ENCODE measurements at regions not wholly inside any gene's neighbourhood (a gene's known extent, or its start where the extent isn't known, plus 50 kb on each side); places are given as distances from the start of the nearest gene placed in this dataset.

DNA sequence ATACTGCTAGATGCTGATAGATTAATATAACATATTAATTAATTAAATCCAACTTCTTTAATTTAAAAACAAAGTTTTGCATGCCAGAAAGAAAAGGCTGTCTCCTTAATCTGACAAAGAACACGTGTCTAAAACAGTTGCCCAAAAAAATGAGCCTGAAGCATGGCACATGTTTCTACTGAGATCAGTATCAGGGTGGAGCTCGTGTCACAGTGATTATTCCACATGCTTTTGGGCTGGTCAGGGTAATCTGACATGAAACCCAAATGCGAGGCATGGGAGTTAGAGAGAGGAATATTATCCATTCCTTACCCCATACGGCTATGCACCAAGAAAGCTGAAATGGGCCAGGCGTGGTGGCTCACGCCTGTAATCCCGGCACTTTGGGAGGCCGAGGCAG, 79.4 kb upstream of the ADRA2C start:
- Histone ChIP-seq H3K9me3 (no peaks in the 10 kb centered on the region), H3K27me3 (replicated peaks; ENCODE audit: control insufficient read depth, insufficient read depth, low read length) (no peaks in the 10 kb centered on the region), H3K36me3 (ENCODE audit: control insufficient read depth, insufficient read depth, low read length) (no peaks in the 10 kb centered on the region), H3K4me1 (no peaks in the 10 kb centered on the region), H3K4me3 (ENCODE audit: low read depth, low read length) (no peak overlapping the region)
- intact Hi-C loops (cut with micrococcal nuclease; ENCODE audit: unreplicated experiment), result no loop called here
- TF ChIP-seq, protein P1, sequence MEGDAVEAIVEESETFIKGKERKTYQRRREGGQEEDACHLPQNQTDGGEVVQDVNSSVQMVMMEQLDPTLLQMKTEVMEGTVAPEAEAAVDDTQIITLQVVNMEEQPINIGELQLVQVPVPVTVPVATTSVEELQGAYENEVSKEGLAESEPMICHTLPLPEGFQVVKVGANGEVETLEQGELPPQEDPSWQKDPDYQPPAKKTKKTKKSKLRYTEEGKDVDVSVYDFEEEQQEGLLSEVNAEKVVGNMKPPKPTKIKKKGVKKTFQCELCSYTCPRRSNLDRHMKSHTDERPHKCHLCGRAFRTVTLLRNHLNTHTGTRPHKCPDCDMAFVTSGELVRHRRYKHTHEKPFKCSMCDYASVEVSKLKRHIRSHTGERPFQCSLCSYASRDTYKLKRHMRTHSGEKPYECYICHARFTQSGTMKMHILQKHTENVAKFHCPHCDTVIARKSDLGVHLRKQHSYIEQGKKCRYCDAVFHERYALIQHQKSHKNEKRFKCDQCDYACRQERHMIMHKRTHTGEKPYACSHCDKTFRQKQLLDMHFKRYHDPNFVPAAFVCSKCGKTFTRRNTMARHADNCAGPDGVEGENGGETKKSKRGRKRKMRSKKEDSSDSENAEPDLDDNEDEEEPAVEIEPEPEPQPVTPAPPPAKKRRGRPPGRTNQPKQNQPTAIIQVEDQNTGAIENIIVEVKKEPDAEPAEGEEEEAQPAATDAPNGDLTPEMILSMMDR (IDR thresholded peaks at IDR 0.05; ENCODE audit: insufficient read depth in 1 of 2, low read depth in 1 of 2, low read length in 1 of 2, severe bottlenecking in 1 of 2, unreplicated experiment in 1 of 2), result no peak
- Mint-ChIP-seq H3K27me3 (ENCODE audit: insufficient read depth, unreplicated experiment) (peaks cover under 1% of the 10 kb centered on the region), H3K4me3 (ENCODE audit: unreplicated experiment) (no peak overlapping the region), H3K27ac (ENCODE audit: unreplicated experiment) (no peak overlapping the region), H3K36me3 (ENCODE audit: insufficient read depth, unreplicated experiment) (no peaks in the 10 kb centered on the region), H3K9me3 (ENCODE audit: unreplicated experiment) (no peaks in the 10 kb centered on the region), H3K4me1 (ENCODE audit: low read depth, unreplicated experiment) (no peaks in the 10 kb centered on the region)
- BruUV-seq (replicated peaks), result no TSS peak
- POLR2A ChIA-PET, result no interaction called here
- CTCF ChIA-PET, result no interaction called here
- no peak for DNase-seq

DNA sequence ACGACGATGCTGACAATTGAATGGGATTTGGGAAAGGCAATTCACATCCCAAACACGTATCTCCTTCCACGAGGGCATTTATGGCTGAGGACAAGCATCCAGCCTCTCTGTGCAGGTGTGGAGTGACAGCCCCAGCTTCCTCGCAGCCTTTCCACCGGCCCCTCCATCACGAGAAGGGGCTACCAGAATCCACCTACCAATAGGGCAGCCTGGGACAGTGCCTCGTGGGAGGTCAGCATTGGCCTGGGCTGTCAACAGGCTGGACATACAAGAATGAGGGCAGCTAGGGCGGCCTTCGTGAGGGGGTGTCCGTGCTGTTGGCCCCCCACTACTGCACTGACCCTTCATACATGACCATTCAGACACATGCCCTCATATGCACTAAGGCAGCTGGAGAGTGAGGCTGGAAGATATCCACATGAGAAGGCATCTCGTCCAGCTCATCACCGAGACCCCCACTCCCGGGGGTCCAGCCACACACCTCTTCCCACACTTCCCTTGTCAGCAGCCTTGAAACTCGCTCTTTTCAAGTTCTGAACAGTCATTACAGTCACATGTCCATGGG, 81.0 kb upstream of the ADRA2C start:
- Mint-ChIP-seq H3K36me3 (ENCODE audit: insufficient read depth, unreplicated experiment) (no peaks in the 10 kb centered on the region), H3K27ac (ENCODE audit: unreplicated experiment) (no peak overlapping the region), H3K9me3 (ENCODE audit: unreplicated experiment) (no peaks in the 10 kb centered on the region), H3K4me3 (ENCODE audit: unreplicated experiment) (no peak overlapping the region), H3K27me3 (ENCODE audit: insufficient read depth, unreplicated experiment) (no peaks in the 10 kb centered on the region), H3K4me1 (ENCODE audit: low read depth, unreplicated experiment) (no peaks in the 10 kb centered on the region)
- BruUV-seq (replicated peaks), result no TSS peak
- no peaks in the 10 kb centered on the region for H3K4me1 ChIP-seq
- no peaks in the 10 kb centered on the region for H3K36me3 ChIP-seq (ENCODE audit: control insufficient read depth, insufficient read depth, low read length)
- H3K9me3 ChIP-seq, result no peaks in the 10 kb centered on the region
- no peak for DNase-seq
- intact Hi-C loops (cut with micrococcal nuclease; ENCODE audit: unreplicated experiment), result no loop called here
- POLR2A ChIA-PET, result no interaction called here
- H3K4me3 ChIP-seq (ENCODE audit: low read depth, low read length), result no peak overlapping the region
- no peaks in the 10 kb centered on the region for H3K27me3 ChIP-seq (replicated peaks; ENCODE audit: control insufficient read depth, insufficient read depth, low read length)
- CTCF ChIA-PET, result no interaction called here
- TF ChIP-seq, protein P1 (IDR thresholded peaks at IDR 0.05; ENCODE audit: insufficient read depth in 1 of 2, low read depth in 1 of 2, low read length in 1 of 2, severe bottlenecking in 1 of 2, unreplicated experiment in 1 of 2), result no peak

DNA sequence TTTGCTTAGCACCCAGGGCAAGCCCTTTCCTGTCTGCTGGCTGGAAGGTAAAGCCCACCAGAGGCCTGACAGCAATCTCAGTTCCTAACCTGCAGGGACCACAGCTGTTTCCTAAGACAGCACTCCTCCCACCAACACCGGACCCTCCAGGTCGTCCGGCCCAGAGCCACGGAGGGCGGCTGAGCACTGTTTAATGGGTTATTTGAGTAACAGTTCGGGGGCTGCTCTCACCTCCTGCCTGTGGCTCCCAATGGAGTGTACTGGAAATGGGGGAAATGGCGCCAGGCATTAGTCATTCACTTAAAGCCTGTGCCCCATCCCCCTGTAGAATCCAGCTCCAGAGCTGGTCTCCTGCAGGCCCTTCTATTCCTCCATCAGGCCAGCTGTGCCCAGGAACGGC, 81.6 kb upstream of the ADRA2C start:
- no peak for DNase-seq
- intact Hi-C loops (cut with micrococcal nuclease; ENCODE audit: unreplicated experiment), result no loop called here
- no peak overlapping the region for H3K4me3 Mint-ChIP-seq (ENCODE audit: unreplicated experiment)
- no peaks in the 10 kb centered on the region for H3K36me3 Mint-ChIP-seq (ENCODE audit: insufficient read depth, unreplicated experiment)
- H3K4me1 Mint-ChIP-seq (ENCODE audit: low read depth, unreplicated experiment), result no peaks in the 10 kb centered on the region
- no peak overlapping the region for H3K27ac Mint-ChIP-seq (ENCODE audit: unreplicated experiment)
- no TSS peak for BruUV-seq (replicated peaks)
- Histone ChIP-seq H3K9me3 (no peaks in the 10 kb centered on the region), H3K27me3 (replicated peaks; ENCODE audit: control insufficient read depth, insufficient read depth, low read length) (no peaks in the 10 kb centered on the region), H3K4me1 (no peaks in the 10 kb centered on the region), H3K4me3 (ENCODE audit: low read depth, low read length) (no peak overlapping the region), H3K36me3 (ENCODE audit: control insufficient read depth, insufficient read depth, low read length) (no peaks in the 10 kb centered on the region)
- TF ChIP-seq, protein P1 (IDR thresholded peaks at IDR 0.05; ENCODE audit: insufficient read depth in 1 of 2, low read depth in 1 of 2, low read length in 1 of 2, severe bottlenecking in 1 of 2, unreplicated experiment in 1 of 2), result no peak
- no peaks in the 10 kb centered on the region for H3K27me3 Mint-ChIP-seq (ENCODE audit: insufficient read depth, unreplicated experiment)
- POLR2A ChIA-PET, result no interaction called here
- no peaks in the 10 kb centered on the region for H3K9me3 Mint-ChIP-seq (ENCODE audit: unreplicated experiment)
- CTCF ChIA-PET, result no interaction called here
